ENCODE measurements at regions not wholly inside any gene's neighbourhood (a gene's known extent, or its start where the extent isn't known, plus 50 kb on each side); places are given as distances from the start of the nearest gene placed in this dataset.

DNA sequence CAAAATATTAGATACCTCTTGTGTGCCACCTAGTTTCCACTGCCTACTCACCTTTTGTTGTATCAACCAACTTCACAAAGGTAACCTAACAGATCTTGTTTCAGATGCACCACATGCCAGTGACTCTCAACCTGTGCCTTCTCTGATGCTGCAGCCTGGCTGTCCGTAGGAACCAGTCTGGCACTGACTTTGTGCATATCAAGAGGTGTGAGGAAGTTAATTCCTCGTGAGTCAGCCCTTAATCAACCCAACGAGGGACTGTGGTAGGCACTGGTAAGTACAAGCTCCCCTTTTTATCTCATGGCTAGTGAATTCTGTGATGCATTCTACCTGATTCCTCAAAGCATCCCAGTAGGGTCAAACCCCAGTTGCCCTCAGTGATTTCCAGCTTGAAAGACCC is 215.4 kb upstream of the CTNND2 start:
- no peak for DNase-seq
- Histone ChIP-seq H3K27ac (replicated peaks) (no peak overlapping the region), H3K4me1 (no peaks in the 10 kb centered on the region), H3K4me3 (no peak overlapping the region), H3K36me3 (no peaks in the 10 kb centered on the region), H3K9me3 (replicated peaks) (no peaks in the 10 kb centered on the region), H3K27me3 (ENCODE audit: low read depth) (no peaks in the 10 kb centered on the region)
- TF ChIP-seq, protein P1, sequence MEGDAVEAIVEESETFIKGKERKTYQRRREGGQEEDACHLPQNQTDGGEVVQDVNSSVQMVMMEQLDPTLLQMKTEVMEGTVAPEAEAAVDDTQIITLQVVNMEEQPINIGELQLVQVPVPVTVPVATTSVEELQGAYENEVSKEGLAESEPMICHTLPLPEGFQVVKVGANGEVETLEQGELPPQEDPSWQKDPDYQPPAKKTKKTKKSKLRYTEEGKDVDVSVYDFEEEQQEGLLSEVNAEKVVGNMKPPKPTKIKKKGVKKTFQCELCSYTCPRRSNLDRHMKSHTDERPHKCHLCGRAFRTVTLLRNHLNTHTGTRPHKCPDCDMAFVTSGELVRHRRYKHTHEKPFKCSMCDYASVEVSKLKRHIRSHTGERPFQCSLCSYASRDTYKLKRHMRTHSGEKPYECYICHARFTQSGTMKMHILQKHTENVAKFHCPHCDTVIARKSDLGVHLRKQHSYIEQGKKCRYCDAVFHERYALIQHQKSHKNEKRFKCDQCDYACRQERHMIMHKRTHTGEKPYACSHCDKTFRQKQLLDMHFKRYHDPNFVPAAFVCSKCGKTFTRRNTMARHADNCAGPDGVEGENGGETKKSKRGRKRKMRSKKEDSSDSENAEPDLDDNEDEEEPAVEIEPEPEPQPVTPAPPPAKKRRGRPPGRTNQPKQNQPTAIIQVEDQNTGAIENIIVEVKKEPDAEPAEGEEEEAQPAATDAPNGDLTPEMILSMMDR (IDR thresholded peaks at IDR 0.05; ENCODE audit: borderline replicate concordance) = no peak
- intact Hi-C loops (cut with micrococcal nuclease) = no loop called here

- intact Hi-C loops (cut with micrococcal nuclease) = no loop called here
- TF ChIP-seq, protein P1 (IDR thresholded peaks at IDR 0.05; ENCODE audit: borderline replicate concordance) = no peak
- no peak overlapping the region for H3K4me3 ChIP-seq
These were observed 209.8 kb upstream of the CTNND2 start for GRCh38 chr5:12114075-12114474.

DNA sequence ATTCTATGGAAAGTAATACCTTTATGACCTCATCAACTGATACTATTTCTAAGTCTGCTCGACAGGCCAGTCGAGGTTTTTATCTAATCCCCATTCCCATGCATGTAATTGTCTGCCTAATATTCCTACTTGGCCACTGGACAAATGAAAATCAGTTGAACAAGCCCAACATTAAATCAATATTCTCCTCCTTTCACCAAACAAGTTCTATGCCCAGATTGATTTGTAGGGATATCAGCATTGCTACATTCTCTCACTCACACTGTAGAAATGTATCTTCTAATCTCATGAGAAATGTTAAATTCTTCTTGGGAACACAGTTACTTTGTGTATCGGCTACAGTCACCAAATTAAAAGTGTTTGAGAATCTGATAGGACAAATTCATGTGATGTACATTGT is 208.8 kb upstream of the CTNND2 start:
- Histone ChIP-seq H3K36me3 (no peaks in the 10 kb centered on the region), H3K9me3 (replicated peaks) (no peaks in the 10 kb centered on the region), H3K27ac (replicated peaks) (no peak overlapping the region), H3K27me3 (ENCODE audit: low read depth) (no peaks in the 10 kb centered on the region), H3K4me3 (no peak overlapping the region), H3K4me1 (no peaks in the 10 kb centered on the region)
- intact Hi-C loops (cut with micrococcal nuclease) = no loop called here
- TF ChIP-seq, protein P1 (IDR thresholded peaks at IDR 0.05; ENCODE audit: borderline replicate concordance) = no peak
- no peak for DNase-seq

More at GRCh38 chr5:12114075-12114474, 209.8 kb upstream of the CTNND2 start:
- no peaks in the 10 kb centered on the region for H3K36me3 ChIP-seq
- H3K27me3 ChIP-seq (ENCODE audit: low read depth) = no peaks in the 10 kb centered on the region
- no peak overlapping the region for H3K27ac ChIP-seq (replicated peaks)
- no peaks in the 10 kb centered on the region for H3K4me1 ChIP-seq
- no peak for DNase-seq
- H3K9me3 ChIP-seq (replicated peaks) = no peaks in the 10 kb centered on the region

GRCh38 chr5:12111261-12111660 is 207.0 kb upstream of the CTNND2 start:
- H3K27me3 ChIP-seq (ENCODE audit: low read depth) = no peaks in the 10 kb centered on the region
- intact Hi-C loops (cut with micrococcal nuclease) = no loop called here
- TF ChIP-seq, protein P1 (IDR thresholded peaks at IDR 0.05; ENCODE audit: borderline replicate concordance) = no peak
- no peak overlapping the region for H3K4me3 ChIP-seq
- H3K4me1 ChIP-seq = no peaks in the 10 kb centered on the region
- no peaks in the 10 kb centered on the region for H3K36me3 ChIP-seq
- no peaks in the 10 kb centered on the region for H3K9me3 ChIP-seq (replicated peaks)
- no peak overlapping the region for H3K27ac ChIP-seq (replicated peaks)
- no peak for DNase-seq

- intact Hi-C loops (cut with micrococcal nuclease) = no loop called here
- Histone ChIP-seq H3K27me3 (ENCODE audit: low read depth) (no peaks in the 10 kb centered on the region), H3K27ac (replicated peaks) (no peak overlapping the region)
These were observed 206.4 kb upstream of the CTNND2 start for GRCh38 chr5:12110629-12111028.

More at GRCh38 chr5:12110629-12111028, 206.4 kb upstream of the CTNND2 start:
- H3K36me3 ChIP-seq = no peaks in the 10 kb centered on the region
- no peaks in the 10 kb centered on the region for H3K4me1 ChIP-seq
- TF ChIP-seq, protein P1 (IDR thresholded peaks at IDR 0.05; ENCODE audit: borderline replicate concordance) = no peak
- H3K4me3 ChIP-seq = no peak overlapping the region
- DNase-seq = no peak
- no peaks in the 10 kb centered on the region for H3K9me3 ChIP-seq (replicated peaks)

Measured in left ventricle myocardium inferior (tissue), 1 donor.